Uterus (tissue), 2 donors: ENCODE measurements at regions not wholly inside any gene's neighbourhood (a gene's known extent, or its start where the extent isn't known, plus 50 kb on each side); places are given as distances from the start of the nearest gene placed in this dataset.

Experiments
- CTCF ChIP-seq, 4 experiments: fragments of 200-600 bp in 2 of 4; fragments of 450-650 bp in 2 of 4; sonication (generic) in 2 of 4; IDR thresholded peaks; one replicate each; pipeline ENCODE4 v1.5.1; 2016 to 2019; ENCODE audit warnings: antibody characterized with exemption in 4 of 4, mild to moderate bottlenecking in 2 of 4, moderate library complexity in 1 of 4
- POLR2A ChIP-seq, 2 donors: fragments of 450-650 bp; IDR thresholded peaks; one replicate each; pipeline ENCODE4 v1.6.1; 2016; ENCODE audit warnings: antibody characterized with exemption in 2 of 2, mild to moderate bottlenecking in 1 of 2, moderate library complexity in 1 of 2

DNA sequence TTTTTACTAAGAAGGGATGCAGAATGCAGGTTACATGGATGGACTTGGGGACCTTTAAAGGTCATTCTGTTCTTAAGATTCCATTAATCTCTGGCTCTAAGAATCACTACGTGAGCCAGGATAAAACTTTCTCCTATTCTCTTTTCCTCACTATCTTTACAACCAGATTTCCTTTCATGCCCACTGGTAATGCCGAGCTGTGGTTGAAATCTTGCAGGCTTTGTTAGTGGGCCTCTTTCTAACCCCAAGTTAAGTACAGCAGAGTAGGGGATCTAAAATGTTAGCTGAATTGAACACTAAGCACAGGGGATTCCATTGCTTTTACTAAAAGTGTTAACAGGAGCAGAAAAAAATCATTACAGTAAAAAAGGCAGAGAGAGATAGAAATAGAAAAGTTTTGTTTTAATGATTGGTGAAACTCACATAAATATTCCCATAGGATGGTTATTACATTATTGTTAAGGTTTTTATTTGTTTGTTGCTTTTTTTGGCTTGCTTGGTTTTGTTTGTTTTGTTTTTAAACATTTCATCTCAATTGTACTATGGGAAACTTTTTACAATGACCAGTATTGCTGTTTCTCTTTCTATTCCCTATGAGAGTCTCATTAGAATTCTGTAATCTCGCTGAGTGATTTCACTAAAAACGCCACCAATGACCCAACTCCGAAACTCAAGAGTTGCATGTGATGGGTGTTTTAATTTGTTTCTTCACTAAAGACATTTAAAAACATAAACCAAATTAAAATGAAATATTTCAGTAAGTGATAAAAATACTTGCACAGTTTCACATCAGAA is 54.1 kb upstream of the HTATIP2 start:
- TF ChIP-seq CTCF (IDR thresholded peaks at IDR 0.05) (no peak), POLR2A (IDR thresholded peaks at IDR 0.05) (no peak)
